SW 1271 (cell line): ENCODE measurements at regions not wholly inside any gene's neighbourhood (a gene's known extent, or its start where the extent isn't known, plus 50 kb on each side); places are given as distances from the start of the nearest gene placed in this dataset.

Source experiments
- DNase-seq, 2 experiments: peaks; one replicate each; lab custom pipeline; 2025; lab: John Stamatoyannopoulos, UW

GRCh38 chr22:25366876-25367466, 147.5 kb downstream of the CRYBB2 start:
- no peak for DNase-seq

- no peak for DNase-seq
Observed at GRCh38 chr22:25367756-25368155, 148.3 kb downstream of the CRYBB2 start.

- DNase-seq = no peak
Observed at GRCh38 chr22:25368271-25368670, 148.8 kb downstream of the CRYBB2 start.

DNA sequence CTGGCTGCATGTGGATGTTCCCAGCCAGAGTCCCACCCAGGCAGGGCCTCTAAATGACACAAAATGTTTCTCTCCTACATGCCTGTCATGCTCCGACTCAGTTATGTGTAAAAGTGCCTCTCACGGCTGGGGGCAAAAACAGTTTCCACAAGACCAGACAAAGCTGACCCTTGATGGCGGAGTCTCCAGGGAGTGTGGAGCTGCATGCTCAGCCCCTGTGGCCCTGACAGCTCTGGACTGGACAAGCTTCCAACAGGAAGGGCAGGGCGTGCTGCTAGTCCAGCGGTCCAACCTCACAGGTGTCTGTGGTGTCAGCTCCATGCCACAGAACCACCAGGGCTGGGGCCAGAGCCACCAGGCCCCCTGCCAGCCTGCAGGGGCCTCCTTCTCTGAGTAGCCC, 149.6 kb downstream of the CRYBB2 start:
- no peak for DNase-seq

DNA sequence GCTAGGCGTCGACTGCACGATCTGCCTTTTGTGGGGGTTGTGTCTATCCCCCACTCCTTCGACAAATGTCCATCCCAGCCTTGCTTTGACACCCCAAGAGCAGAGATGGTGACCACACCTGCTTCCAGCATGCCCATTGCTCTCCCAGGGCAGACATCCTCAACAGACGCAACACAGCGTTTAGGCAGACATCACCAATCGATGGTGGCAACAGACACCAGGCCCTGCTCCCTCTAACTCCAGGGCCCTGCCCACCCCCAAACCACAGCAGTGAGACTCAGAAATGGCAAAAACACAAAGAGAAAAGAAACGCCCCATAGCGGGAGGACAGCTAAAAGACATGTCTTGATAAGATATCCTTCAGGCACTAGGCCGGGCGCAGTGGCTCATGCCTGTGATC, 150.9 kb downstream of the CRYBB2 start:
- DNase-seq = no peak

DNA sequence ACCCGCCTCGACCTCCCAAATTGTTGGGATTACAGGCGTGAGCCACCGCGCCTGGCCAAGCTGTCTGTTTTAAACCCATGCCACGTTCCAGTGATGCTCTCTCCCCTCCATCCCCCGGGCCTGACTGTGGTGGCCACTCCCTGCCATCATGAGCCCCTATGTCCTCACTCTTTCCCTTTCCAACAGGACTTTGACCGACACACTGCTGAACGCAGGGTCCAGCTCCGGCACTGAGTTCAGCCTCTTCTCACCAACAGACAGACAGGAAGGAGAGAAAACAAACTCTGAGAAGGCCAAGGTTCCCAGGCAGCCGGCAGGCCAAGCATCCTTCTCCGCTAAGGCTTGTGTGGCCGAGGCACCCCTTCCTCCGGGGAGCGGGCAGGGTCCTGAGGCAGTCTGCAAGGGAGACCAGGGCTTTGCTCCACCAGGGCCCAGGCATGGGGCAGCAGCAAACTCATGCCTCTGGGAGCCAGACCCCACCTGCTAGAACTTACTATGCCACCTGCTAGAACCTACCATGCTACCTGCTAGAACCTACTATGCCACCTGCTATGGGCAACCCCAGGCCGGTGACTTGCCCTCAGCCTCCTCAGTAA, 152.7 kb downstream of the CRYBB2 start:
- no peak for DNase-seq

- no peak for DNase-seq
Observed at GRCh38 chr22:25373961-25374360, 154.5 kb downstream of the CRYBB2 start.

DNA sequence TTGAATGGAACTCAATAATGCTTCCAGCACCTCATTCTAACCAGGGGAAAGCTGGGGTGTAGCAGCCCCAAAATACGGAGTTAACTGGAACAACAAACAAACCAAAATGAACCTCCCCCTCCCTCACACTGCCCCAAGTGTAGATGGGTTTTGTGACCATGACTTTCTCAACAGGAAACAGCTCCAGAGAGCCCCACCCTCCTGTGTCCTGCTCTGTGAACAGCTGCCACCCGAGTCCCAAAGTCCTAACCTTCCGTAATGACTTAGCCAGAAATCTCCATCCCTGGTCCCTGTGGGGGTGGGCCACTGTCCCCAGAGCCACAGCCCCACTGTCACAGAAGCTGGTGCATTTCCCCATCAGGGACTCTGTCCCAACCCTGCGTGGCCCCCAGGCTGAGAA, 155.4 kb downstream of the CRYBB2 start:
- DNase-seq = no peak

- DNase-seq = no peak
Observed at GRCh38 chr22:25375683-25376082, 156.2 kb downstream of the CRYBB2 start.

- no peak for DNase-seq
Observed at GRCh38 chr22:25377699-25378098, 158.3 kb downstream of the CRYBB2 start.

DNA sequence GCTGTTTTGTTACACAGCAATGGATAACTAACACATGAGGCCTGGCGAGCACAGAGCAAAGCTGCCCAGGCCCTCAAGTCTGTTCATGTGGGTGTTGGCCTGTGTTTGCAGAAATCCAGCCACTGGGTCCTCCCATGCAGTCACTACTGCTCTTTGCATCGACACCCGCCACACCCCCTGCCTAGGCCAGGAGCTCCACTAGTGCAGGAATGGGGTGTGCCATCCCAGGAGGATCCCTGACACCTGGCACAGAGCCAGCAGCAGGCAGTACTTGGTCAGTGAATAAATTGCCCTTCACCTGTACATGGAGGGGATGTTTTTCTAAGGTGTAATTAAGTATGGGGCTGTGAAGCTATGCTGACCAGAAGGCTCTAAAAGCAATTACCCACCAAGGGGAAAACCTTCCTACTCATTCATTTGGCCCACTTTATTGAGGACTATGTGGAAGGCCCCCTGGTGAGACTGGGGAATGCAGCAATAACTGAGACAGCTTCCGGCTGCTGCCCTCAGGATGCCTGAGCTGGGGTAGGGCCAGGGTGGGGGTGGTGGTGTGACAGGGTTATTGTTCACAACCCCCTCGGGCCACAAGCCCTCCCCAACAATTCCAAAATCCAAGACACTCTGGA, 160.8 kb downstream of the CRYBB2 start:
- no peak for DNase-seq

DNA sequence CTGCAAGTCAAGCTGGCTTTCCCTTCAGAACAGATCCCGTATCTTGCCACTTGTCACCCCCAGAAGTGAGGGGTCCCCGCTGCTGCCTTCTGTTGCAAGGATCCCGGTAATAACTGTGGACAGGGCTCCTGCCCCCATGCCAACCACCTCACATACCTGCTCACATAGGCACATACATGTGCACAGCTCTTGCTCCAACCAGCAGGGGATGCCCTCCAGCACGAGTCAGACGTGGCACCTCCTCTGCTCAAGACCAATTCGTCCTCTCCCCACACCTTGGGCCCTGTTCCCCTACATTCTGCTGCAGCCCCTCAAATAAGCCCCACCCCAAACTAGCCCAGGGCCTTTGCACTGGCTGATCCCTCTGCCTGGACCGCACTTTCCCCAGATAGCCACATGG, 163.3 kb downstream of the CRYBB2 start:
- no peak for DNase-seq

DNA sequence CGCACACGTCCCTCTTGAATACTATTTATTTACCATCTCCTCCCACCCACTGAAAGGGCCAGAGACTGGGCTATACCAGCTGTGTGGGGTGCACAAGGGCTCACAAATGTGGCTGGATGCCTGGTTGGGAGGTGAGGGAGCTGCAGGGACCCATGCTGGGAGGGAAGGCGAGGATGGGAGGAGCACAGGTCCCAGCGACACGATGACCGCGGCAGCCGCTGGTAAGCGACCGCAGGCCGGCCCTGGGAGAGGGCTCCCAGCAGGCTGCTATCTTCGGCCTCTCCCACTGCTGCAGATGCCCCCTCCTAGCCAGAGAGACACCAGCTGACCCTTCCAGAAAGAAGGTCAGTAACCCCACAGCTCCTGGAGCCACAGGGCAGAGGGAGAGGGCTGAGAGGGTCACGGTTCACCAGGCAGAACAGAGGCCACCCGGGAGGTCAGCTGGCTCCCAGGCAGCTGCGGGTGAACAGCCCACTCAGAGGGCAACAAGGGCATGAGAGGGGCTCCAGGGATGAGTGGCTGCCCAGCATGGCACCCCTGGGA, 163.9 kb downstream of the CRYBB2 start:
- DNase-seq = no peak

DNA sequence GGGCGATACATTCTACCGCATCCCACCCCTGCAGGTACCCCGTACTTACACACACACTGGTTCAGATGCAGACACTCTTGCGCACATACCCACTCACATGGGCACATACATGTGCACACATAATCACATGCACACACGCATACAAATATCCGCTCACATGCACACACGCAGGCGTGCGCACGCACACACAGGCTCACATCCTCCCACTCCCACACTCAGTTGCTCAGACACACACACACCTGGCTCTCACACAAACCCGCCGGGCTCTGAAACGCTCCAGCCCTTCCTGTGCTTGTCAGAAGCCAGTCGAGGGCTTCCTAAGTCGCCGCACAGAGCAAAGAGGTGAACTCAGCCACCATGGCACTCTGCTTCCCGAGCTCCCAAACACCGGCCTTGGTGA, 164.5 kb downstream of the CRYBB2 start:
- no peak for DNase-seq

- no peak for DNase-seq
Observed at GRCh38 chr22:25386538-25386884, 167.1 kb downstream of the CRYBB2 start.

- DNase-seq = no peak
Observed at GRCh38 chr22:25388415-25388814, 169.0 kb downstream of the CRYBB2 start.

DNA sequence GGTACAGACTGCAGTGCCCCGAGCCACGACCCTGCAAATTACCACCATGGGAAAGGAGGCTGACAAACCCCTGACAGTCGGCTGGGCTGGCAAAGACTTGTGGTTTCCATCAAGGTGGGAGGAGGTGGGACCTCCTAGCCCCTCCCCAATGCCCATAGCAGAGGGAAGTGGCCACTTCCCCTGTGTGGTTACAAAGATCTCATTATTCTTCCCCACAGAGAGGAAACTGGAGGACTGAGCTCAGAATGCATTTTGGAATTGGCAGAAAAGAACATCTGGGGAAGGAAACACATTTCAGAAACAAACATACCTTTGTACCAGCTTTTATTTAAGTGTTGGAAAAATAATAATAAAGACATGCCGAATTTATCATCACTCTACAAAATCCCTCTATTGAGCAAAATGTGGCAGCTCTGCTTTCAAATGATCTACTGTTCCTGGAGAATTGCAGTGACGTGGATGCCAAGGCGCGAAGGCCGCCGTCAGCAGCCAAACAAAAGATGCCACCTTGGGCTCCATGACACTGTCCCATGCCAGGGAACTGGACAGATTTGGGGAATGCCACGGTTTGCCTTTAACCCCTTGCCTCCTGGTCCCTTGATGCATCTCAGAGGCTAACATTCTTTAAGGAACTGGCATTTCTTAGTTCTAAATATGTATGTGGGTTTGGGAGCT, 169.6 kb downstream of the CRYBB2 start:
- DNase-seq = no peak

- DNase-seq = no peak
Observed at GRCh38 chr22:25389541-25389919, 170.1 kb downstream of the CRYBB2 start.

- no peak for DNase-seq
Observed at GRCh38 chr22:25390297-25391240, 171.1 kb downstream of the CRYBB2 start.

DNA sequence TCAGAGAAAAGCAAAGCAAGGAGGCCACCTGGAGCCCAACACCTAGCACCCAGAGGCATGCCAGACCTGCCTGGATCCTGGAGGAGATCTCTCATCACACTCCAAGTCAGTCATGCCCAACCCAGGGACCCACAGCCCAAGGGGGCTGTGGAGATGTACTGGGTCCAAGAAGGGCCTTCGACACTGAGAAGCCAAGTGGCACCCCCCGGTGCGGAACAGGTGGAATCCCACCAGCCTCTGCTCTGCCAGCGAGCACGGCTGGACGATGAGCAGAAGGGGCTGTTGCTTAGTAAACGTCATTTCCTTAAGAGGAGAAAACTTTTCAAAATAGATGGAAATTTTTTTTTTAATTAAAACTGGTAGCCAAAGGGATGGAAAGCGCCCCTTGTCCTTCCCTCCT, 171.9 kb upstream of the GRK3 start:
- DNase-seq = no peak

- no peak for DNase-seq
Observed at GRCh38 chr22:25393121-25393805, 171.2 kb upstream of the GRK3 start.
